ENCODE measurements at regions not wholly inside any gene's neighbourhood (a gene's known extent, or its start where the extent isn't known, plus 50 kb on each side); places are given as distances from the start of the nearest gene placed in this dataset.
"Not testable (repeated sequence)": the region's sequence is repeated elsewhere in the genome, so short reads cannot be mapped to it uniquely, and the experiment has no call there.

DNA sequence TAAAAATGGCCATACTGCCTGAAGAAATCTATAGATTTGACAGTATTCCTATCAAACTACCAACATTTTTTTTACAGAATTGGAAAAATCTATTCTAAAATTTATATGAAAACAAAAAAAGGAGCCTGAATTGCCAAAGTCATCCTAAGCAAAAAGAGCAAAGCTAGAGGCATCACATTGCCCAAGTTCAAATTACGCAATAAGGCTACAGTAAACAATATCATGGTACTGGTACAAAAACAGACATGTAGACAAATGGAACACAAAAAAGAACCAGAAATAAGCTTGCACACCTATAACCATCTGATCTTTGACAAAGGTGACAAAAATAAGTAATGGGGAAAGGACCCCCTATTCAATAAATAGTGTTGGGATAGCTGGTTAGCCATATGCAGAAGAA lies 50.2 kb upstream of the THSD7B start:
- DNase-seq (ENCODE audit: low spot score): no peak

DNA sequence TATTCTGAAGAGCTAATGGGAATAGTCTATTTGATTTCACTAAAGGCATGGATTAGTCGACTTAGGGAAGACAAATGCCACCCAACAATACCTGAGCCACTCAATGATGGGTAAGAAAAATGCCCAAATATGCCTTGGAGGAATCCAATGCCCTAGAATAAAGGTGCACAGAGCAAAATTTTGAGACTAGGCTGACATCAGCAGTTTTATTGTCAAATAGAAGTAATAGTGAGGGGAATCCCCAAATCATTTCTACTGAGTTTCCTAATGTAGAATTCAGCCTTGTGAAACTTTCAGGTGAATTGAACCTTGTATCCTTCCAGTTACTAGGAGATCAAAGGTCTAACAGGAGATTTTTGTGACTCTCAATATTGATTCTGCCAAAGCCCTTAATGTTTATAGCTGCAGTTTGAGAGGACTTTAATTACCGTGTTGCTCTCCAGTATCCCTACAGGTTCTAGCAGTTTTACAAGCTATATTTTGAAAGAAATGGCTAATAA lies 50.8 kb upstream of the THSD7B start:
- no peak for DNase-seq (ENCODE audit: low spot score)

DNA sequence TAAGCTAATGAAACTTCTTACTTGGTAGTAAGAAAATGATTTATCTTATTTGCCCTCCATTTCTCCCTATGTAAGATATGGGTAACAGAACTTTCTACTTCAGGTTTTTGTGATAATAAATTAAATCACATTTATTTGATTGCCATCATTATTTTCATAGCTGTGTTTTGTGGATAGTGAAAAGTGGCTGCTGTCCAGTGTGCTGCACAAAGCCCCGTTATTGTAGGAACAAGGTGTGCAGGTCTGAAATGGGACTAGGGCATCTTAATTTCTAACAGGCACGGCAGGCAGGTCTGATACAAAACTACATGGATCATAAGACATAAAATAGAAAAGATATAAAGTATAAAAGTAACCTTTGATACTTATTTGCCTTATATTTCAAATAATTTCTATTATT lies 51.6 kb upstream of the THSD7B start:
- no peak for DNase-seq (ENCODE audit: low spot score)

DNA sequence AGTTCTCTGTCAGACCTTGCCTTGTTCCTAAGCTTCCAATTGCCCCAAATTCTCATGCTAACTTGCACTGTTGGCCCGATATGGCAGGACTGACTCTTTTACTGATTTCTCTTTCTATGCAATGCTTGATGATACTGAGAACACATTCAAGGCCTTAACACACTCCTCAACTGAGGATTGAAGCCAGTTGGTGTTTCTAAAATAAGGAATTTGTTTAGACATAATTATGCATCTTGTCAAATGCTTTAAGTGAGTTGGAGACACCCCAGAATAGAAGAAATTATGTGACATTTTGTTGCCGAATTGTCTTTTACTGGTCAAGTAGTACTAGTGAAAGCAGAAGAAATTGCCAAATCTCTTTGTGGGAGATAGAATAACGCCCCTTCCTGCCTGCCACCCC lies 60.0 kb upstream of the THSD7B start:
- DNase-seq (ENCODE audit: low spot score): no peak

DNA sequence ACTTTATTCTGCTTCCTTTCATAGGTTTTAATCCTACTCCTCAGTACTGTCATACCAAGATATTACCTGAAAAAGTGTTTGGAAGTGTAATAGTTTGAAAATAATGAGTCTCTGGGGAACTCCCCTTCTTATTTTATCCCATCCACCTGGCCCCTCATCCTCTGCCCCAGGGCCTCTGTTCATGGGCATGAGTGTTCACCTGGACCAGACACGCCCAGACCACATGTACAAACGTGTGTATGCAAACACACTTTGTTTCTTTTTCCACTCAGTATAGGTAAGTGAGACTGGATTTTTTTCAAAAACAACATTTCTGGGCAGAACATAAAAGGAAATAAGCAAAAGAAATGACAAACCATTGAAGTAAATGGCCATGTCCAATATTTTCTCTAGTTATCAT lies 62.1 kb upstream of the THSD7B start:
- DNase-seq (ENCODE audit: low spot score): no peak

DNA sequence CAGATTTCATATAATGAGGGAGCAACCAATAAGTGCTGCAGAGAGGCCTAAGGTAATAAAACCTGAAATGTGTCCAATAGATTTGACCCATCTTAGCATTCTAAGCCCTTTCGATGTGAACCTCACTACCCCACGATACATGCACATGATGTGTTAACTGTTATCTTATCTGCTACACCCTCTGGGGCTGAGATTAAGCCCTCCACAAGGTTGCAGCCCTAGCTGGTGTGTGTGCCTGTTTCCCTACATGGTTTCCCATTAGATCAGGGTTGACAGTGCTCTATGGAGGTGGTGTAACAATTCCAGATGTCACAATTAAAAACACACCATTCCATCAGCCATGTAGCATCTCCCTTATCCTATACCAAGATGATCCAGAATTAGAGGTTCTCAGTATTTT lies 68.9 kb upstream of the THSD7B start:
- DNase-seq (ENCODE audit: low spot score): no peak

DNA sequence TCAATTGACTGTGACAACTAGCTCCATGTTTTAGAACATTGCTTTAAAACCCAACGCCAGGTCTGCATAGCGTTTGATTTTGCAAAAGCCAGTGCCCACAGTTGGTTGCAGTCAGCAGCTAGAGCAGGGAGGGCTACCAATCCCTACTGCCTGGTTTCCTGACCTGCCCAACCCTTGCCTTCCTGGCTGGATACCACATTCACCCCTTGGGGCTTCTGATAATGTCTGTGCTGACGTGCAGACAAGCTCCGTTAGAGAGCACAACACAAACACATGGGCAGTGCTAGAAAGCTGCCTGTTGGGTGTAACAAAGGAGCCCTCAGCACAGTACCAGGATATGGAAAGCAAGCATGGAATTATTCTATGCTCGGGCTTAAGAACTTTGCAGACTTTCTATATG lies 71.4 kb upstream of the THSD7B start:
- no peak for DNase-seq (ENCODE audit: low spot score)

DNA sequence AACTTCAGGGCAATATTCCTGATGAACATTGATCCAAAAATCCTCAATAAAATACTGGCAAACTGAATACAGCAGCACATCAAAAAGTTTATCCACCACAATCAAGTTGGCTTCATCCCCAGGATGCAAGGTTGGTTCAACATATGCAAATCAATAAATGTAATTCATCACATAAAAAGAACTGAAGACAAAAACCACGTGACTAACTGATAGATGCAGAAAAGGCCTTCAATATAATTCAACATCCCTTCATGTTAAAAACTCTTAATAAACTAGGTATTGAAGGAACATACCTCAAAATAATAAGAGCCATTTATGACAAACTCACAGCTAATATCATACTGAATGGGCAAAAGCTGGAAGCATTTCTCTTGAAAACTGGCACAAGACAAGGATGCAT lies 85.3 kb upstream of the THSD7B start:
- not testable (repeated sequence) for DNase-seq (ENCODE audit: low spot score)

DNA sequence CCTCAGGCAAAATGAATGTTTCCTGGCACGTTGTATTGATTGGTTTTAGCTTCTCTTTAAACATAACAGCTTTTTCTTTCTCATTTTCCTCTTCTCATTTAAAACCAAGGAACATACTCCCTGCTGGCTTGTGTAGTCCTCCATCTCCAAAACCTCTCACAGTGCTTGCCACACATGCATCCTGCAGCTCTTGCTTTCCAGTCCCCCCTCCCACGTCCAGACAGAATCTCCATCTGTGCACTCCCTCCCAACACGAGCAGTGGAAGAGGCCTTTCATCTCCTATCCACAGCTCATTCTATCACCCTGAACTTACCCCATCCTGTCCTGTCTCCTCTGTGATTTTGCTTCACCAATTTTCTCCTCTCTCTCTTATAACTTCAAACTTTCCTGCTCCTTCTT lies 99.6 kb upstream of the THSD7B start:
- DNase-seq (ENCODE audit: low spot score): no peak

DNA sequence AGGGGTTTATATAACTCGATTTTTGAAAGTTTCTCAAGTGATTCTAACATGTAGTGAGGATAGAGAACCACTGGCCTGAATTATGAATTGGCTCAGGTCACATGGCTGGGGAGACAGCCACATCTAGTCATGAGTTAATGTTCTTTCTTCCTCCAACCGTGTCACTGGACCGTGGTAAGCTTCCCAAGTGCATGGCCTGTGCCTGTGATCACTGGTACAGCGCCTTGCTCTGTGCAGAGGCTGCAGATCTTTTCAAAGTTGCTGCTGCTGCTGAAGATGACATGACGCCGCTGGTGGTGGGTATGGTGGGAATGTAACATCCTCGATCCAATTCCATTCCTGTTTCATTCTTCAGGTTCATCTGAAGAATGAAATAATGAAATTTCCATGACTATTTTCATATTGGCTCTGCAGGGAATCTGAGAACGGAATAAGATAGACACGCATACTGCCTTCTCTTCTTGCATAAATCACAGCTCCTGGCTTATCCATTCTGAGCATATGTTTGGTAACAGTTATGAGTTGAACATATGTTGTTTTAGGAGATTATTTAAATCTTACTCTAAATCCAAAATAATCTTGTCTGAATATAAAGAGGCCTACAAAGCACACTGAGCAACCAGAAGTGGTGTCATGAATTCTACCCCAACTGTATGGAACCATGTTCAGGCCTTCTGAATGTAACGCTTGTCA lies 100.5 kb upstream of the THSD7B start:
- no peak for DNase-seq (ENCODE audit: low spot score)

DNA sequence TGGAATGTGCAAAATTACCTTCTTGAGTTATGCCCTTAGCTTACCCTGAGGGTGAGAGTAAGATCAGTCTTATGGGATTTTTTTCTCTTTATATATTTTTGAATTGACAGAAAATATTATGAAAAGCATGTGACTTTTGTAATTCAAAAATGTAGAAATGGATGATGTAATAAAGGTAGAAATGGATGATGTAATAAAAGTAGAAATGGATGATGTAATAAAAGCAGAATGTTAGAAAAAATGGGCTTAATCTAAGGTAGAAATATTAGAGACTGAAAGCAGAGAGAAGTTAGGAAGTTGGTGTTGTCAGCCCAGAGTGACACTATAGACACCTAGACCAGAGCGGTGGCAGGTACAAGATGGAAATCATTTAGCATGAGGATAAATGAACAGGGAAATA lies 107.1 kb upstream of the THSD7B start:
- no peak for DNase-seq (ENCODE audit: low spot score)

DNA sequence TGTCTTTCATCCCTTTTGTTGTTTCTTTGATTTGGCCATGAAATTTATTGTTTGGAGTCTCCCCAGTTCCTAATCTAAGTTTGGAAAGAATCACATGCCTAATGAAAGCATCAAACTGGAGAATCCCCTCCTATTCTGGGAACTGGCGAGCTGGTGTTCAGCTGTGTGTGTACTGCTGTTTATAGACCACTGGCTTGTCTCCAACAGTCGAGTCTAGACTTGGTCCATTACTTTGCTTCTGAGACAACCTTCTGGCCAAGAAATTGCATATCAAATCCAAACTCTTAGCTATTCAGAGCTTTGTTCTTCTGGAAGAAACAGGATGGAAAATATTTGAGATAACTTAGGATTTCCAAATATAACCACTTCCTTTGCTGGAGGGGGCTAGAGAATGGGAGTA lies 111.5 kb upstream of the THSD7B start:
- no peak for DNase-seq (ENCODE audit: low spot score)

DNA sequence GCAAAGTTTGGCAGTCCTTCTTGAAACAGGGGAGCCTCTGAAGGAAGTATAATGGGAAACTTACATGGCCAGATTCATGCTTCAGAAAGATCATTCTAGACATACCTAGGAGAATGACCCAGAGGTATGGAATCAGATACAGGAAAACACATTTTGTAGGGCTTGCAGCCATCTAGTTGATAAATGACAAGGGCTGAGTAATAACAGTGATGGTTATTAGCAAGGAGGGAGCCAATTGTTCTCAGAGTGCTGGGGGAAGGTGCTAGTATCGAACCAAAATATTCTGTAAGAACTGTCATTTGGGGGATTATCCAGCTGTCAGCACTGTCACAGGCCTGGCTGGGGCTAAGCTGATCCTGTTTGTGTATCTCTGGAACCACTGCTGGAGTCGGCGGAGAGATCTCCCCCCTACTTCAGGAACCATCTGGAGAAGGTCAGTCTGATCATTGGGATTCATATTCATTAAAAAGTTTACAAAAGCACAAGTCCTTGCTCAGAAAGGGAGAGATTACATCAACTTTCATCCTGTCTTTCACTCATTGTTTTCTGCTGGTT lies 113.8 kb upstream of the THSD7B start:
- DNase-seq (ENCODE audit: low spot score): no peak

DNA sequence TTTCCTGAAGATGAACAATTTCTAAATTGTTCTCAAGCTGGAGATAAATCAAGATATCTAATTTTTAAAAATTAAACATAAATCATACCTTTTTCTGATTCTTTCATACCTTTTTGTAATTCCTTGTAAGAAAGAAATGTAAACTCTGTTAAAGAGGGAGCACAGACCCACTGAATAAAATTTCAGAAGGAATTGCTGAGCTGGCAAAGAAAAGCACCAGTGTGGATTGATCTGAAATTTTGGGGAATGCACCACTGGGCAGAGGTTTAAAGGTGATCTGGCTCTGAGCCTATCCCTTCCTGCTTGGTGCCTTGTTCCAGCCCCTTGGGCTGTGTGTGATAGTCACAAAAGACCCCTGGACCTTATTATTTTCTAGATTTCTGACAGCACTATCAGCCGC lies 118.3 kb upstream of the THSD7B start:
- DNase-seq (ENCODE audit: low spot score): no peak

DNA sequence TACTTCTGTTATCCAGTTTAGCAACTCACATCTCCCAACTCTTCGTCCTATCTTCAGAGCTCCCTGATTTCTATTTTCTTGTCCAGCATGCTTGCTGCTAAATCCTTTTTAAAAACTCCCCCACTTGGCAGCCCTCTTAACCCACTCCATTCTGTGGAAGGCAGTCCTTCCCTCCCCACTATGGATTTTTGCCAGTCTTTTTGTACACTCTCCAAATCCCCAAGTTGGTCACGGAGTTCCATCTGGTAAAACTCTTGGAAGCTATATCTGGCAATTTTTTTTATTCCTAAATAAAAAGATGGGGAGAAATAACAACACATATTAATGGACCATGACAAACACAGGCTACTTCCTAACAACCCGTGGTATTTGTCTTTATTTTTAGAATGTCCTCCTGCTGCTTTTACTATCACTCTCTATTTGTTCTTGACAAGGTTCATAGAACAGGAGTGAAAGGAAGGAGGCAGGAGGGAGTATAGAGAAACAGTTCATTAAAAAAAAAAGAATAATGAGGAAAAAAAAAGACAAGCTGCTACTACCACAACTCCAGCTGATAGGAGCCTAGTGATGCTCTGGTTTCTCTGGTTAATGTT lies 120.0 kb upstream of the THSD7B start:
- no peak for DNase-seq (ENCODE audit: low spot score)

DNA sequence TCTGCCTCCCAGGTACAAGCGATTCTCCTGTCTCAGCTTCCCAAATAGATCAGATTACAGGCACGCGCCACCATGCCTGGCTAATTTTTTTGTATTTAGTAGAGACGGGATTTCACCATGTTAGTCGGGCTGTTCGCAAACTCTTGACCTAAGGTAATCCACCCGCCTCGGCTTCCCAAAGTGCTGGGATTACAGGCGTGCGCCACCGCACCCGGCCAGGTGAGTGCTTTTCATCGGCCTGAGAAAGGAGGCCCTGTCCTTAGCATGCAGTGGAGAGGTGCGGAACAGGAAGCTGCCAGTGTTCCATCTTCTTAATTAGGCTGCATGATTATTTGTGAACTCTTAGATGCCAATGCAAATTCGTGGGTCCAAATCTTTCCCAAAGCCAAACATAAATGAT lies 125.7 kb upstream of the THSD7B start:
- no peak for DNase-seq (ENCODE audit: low spot score)

DNA sequence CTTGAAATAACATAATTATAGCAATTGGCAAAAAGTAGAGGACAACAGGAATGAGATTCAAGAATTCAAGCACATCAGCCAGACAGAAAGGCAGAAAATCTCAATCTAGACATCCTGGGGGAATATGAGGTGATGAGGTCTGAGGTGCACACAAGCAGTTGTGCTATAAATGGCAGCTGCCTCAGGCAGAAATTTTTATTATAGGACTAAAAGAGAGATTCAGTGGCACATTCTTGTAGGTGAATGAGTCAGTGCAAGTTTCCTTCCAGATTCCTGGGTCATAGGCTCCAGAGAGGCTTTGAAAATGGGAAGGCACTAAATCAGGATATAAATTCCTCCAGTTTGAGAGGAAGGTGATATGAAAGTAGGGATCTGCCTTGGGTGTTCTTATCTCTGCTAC lies 127.2 kb upstream of the THSD7B start:
- DNase-seq (ENCODE audit: low spot score): no peak

DNA sequence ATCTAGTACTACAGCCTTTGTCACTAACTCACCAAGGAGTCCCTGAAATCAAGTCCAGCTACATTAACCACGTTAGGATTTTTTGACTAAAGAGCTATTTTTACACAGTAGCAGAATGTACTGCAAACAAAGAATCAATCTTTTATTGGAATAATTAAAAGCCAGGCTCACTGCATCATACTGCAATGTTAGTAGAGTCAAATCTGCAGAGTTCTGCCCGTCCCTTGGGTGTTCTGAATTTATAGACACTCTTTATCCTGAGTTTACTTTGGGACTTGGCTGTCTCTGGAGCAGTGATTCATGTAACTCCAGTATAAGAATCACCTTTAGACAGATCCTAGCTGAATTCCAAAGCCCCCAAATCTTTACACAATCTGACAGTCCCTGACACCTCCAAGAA lies 127.9 kb upstream of the THSD7B start:
- no peak for DNase-seq (ENCODE audit: low spot score)

DNA sequence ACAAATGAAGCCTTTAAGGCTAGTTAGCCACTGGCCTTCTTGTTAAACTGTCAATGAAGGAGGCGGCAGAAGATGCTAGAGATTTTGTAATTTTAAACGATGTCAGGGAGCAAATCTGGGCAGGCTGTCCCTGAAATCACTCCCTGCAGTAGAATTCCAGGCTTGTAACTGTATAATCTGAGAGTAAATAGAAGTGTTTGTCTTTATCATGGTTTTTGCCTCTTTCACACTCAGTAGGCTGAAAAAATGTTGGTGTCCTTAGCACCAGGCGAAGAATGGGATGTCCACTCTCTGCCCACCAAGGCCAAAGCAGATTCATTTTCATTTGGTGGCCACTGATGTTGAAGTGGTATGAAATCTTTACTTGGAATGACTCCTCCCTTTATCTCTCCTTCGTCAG lies 136.9 kb upstream of the THSD7B start:
- no peak for DNase-seq (ENCODE audit: low spot score)

DNA sequence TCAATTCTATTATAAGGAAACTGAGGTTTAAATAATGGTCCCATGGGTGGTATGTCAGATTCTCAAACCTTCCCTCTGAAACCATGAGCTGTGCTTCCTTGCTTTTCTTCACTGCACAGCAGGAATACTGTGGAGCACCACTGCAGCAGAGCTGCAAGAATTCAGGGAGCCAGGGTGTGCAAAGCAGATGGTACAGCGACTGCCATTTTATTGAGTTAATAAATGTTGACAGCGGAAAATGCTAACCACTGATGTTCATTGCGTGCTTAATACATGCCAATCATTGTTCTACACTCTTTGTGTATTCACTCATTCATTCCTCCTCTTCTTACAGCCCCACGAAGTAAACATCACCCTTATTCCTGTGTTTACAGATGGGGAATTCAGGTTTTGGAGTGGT lies 152.2 kb upstream of the THSD7B start:
- DNase-seq (ENCODE audit: low spot score): no peak

DNA sequence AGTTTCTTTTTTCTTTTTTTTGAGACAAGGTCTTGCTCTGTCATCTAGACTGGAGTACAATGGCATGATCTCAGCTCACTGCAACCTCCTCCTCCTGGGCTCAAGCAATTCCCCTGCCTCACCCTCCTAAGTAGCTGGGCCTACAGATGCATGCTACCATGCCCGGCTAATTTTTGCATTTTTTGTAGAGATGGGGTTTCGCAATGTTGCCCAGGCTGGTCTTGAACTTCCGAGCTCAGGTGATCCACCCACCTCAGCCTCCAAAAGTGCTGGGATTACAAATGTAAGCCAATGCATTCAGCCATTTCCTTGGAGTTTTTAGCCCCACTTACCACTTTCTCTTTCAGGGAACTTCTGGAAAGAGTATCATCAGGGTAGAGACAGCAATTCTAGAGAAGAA lies 153.3 kb upstream of the THSD7B start:
- no peak for DNase-seq (ENCODE audit: low spot score)

DNA sequence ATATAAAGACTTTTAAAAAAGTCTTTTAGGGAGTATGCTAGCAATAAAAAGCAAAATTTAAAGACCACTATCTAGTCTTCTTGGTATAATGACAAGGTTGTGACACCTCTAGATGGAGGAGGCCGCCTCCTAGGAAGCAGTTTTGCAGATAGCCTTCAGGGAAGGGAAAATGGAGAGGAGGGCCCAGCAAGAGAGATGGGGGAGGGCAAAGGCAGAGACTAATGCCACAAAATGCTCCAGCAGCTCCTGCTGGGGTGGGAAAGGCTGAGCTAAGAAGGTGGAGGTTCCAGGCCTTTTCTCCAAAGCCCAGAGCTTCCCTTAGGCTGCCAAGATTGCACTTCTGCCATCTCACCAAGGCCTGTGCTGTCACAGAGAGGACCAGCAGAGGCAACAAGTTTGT lies 153.9 kb upstream of the THSD7B start:
- DNase-seq (ENCODE audit: low spot score): no peak

DNA sequence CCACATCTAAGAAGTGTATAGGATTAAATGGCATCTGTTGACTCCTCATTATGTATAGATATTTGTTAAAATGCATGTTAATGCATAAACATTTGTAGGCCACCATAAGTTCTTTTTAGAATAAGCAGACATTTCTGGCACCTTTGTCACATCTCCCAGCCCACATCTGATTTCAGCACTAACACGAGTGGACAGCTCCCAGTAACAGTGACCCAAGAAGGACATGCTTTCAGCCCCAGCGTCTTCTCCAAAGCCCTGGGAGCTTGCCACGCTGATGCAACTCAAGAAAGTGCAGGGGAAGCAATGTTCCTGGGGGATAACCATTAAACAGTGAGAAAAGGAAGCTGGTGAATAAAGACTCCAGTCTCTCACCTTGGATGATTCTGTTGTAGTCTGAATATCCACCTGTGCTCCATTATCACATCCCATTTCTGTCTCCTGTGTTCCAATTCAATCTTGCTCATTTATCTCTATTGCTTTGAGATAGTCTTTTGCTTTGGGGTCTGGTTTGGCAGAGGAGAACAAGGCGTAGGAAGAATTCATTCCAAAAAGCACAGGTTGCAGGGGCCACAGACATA lies 182.6 kb upstream of the THSD7B start:
- peak; percentile 0 for DNase-seq (ENCODE audit: low spot score)

DNA sequence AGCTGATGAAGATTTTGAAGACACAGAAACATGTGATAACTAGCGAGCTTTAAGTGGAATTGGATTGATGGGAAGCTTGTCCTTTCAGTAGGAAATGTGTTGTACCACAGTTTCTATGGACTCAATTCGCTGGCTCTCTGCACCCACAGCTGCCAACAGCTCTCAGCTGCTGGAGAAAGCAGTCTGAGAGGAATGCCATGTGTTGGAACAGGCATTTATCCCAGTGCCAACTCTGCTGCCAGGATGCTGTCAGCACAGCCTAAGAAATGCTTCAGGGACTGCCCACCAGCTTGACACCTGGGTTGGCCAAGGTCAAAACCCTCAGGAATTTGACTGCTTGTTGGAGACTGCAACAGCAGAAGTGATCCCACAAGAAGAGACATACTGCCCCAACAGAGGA lies 193.0 kb upstream of the THSD7B start:
- no peak for DNase-seq (ENCODE audit: low spot score)

Measured in kidney capillary endothelial cell (primary cell).